Brain microvascular endothelial cell (primary cell): ENCODE measurements at regions not wholly inside any gene's neighbourhood (a gene's known extent, or its start where the extent isn't known, plus 50 kb on each side); places are given as distances from the start of the nearest gene placed in this dataset.
A peak's percentile ranks its signal among the peaks of the same experiment; 100 is the strongest.

Source experiments
- DNase-seq: peaks from one replicate; pipeline ENCODE4 v3.0.0-alpha.2; 2020
- H3K27ac ChIP-seq: fragments of 250-450 bp; sonication (Bioruptor Pico); 2 replicates; pipeline ENCODE4 v1.5.1; 2020; ENCODE audit warnings: mild to moderate bottlenecking, moderate library complexity
- H3K27me3 ChIP-seq: fragments of 250-450 bp; sonication (Bioruptor Pico); replicated peaks from 2 replicates; pipeline ENCODE4 v1.5.1; 2020; ENCODE audit warnings: mild to moderate bottlenecking
- H3K36me3 ChIP-seq: fragments of 250-450 bp; sonication (Bioruptor Pico); replicated peaks from 2 replicates; pipeline ENCODE4 v1.5.1; 2020; ENCODE audit warnings: mild to moderate bottlenecking
- H3K4me3 ChIP-seq: 2 replicates; pipeline ENCODE4 v1.5.1; 2011; ENCODE audit warnings: low read depth, mild to moderate bottlenecking, control low read depth, low read length, moderate library complexity
- in situ Hi-C: cut with HindIII; loops from 2 replicates; pipeline ENCODE4 v1.10.0; 2017; ENCODE audit warnings: low sequenced_read_pairs, low pct_ligation_motif_present
- TF ChIP-seq, protein P1 (sequence below): IDR thresholded peaks from 2 replicates; pipeline ENCODE4 v1.5.1; 2011; ENCODE audit warnings: low read depth, mild to moderate bottlenecking, moderate library complexity, low read length, control low read depth, inconsistent platforms; ENCODE audit errors: missing control alignments

DNA sequence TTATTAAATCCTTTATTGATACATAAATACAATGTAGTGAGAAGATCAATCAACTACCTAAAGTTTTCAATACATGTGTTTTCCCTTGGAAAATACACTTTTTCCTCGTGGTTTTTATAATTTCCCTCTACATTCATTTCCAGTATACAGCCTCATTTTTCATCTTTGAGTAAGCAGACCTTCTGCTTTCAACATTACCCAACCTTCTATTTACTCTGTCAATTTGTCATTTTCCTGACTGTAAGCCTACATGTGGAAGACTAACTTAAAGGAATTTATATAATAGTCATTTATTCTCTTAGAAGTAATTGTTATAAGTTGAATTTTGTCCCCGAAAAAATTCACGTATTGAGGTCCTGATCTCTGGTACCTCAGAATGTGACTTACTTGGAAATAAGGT, 594.0 kb downstream of the NUP35 start:
- Histone ChIP-seq H3K36me3 (no peaks in the 10 kb centered on the region), H3K4me3 (no peak overlapping the region), H3K27me3 (no peaks in the 10 kb centered on the region), H3K27ac (no peak overlapping the region)
- TF ChIP-seq, protein P1, sequence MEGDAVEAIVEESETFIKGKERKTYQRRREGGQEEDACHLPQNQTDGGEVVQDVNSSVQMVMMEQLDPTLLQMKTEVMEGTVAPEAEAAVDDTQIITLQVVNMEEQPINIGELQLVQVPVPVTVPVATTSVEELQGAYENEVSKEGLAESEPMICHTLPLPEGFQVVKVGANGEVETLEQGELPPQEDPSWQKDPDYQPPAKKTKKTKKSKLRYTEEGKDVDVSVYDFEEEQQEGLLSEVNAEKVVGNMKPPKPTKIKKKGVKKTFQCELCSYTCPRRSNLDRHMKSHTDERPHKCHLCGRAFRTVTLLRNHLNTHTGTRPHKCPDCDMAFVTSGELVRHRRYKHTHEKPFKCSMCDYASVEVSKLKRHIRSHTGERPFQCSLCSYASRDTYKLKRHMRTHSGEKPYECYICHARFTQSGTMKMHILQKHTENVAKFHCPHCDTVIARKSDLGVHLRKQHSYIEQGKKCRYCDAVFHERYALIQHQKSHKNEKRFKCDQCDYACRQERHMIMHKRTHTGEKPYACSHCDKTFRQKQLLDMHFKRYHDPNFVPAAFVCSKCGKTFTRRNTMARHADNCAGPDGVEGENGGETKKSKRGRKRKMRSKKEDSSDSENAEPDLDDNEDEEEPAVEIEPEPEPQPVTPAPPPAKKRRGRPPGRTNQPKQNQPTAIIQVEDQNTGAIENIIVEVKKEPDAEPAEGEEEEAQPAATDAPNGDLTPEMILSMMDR: no peak
- no peak for DNase-seq
- in situ Hi-C loops: no loop called here

DNA sequence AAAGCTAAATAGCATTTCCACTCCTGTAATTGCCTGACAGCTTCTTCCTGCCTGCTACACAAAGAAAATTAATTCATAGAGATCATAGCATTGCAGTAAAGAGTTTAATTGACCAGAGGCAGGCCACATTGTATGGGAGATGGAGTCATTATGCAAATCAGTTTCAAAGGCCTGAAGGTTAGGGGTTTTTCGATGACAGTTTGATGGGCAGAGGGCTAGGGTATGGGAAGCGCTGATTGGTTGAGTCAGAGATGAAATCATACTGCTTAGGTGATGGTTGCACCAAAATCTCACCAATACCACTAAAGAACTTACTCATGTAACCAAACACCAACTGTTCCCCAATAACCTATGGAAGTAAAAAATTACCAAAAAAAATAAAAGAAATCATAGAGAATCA, 599.0 kb downstream of the NUP35 start:
- no peaks in the 10 kb centered on the region for H3K36me3 ChIP-seq
- no peaks in the 10 kb centered on the region for H3K27me3 ChIP-seq
- TF ChIP-seq, protein P1: no peak
- H3K27ac ChIP-seq: no peak overlapping the region
- in situ Hi-C loops: no loop called here
- H3K4me3 ChIP-seq: no peak overlapping the region
- no peak for DNase-seq

DNA sequence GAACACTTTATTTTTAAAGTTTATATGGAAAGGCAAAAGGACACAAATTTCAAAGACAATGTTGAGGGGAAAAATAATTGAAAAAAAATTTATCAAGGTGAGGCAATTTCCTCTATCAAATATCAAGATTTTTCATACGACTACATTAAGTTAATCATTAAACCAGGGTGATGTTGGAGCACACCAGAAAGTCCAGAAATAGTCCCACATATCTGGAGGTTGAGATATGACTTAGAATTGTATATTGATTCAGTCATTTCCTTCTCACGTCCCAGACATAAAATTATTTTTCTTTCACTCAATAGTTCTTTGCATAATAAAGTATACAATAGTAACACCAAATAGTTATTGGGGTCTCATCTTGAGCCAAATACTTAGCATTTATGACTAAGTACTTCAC, 605.1 kb downstream of the NUP35 start:
- in situ Hi-C loops: no loop called here
- Histone ChIP-seq H3K27me3 (no peaks in the 10 kb centered on the region), H3K4me3 (no peak overlapping the region), H3K27ac (no peak overlapping the region), H3K36me3 (no peaks in the 10 kb centered on the region)
- TF ChIP-seq, protein P1: no peak
- no peak for DNase-seq

DNA sequence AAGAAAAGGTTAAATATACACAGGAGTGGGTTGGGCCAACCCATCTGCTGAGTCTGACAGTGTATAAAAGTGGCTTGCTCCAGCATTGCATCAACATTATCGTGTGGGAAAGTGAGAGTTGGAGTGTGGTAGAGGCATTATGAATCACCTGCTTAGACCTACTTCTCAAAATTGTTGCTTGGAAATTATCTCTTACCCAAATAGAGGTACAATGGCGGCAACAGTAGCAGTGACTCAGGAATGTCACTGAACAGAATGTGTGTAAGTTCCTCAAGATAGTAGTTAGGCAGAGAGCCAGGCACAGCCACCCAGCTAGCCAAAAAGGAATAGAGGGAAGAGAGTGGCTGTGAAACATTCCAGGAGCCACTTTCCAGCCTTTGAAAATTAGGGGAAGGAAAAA, 616.0 kb downstream of the NUP35 start:
- Histone ChIP-seq H3K27me3 (no peaks in the 10 kb centered on the region), H3K4me3 (no peak overlapping the region), H3K36me3 (no peaks in the 10 kb centered on the region), H3K27ac (no peak overlapping the region)
- peak; percentile 40 for DNase-seq
- TF ChIP-seq, protein P1: no peak
- in situ Hi-C loops: no loop called here

DNA sequence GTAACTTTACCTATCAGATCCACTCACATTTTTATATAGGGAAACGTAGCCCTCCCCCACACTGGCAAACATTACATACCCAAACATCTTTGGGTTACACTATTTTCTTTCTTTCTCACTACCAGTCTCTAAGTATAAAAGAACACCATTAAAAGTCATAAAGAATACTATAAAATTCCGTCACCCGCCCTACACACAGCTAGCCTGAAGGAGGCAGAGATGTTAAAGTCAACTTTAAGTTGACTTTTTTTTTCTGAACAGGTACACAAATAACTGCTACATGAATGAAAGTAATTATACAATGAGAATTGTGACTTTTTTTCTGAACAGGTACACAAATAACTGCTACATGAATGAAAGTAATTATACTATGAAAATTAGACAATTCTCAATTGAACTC, 628.3 kb downstream of the NUP35 start:
- in situ Hi-C loops: no loop called here
- no peak overlapping the region for H3K27ac ChIP-seq
- TF ChIP-seq, protein P1: no peak
- no peak for DNase-seq
- H3K4me3 ChIP-seq: no peak overlapping the region
- no peaks in the 10 kb centered on the region for H3K36me3 ChIP-seq
- H3K27me3 ChIP-seq: no peaks in the 10 kb centered on the region

DNA sequence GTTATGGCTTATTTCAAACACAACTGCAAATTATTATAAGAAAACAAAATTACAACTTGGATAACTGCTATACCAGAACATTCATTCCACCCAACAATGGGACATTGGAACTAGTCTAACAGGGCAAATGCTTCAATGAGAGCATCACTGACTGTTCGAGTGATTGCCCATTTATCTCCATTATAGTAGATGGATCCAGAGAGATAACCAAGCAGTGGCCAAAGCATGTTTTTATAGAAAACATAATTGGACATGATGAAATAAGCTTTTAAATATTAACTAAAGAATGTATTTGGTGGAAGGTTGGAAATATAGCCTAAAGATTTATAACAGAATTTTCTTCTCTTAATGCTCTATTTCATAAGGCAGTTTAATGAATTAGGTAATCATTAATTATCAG, 634.8 kb downstream of the NUP35 start:
- DNase-seq: no peak
- H3K27me3 ChIP-seq: no peaks in the 10 kb centered on the region
- no peaks in the 10 kb centered on the region for H3K36me3 ChIP-seq
- TF ChIP-seq, protein P1: no peak
- in situ Hi-C loops: no loop called here
- no peak overlapping the region for H3K4me3 ChIP-seq
- no peak overlapping the region for H3K27ac ChIP-seq
